ENCODE measurements at regions not wholly inside any gene's neighbourhood (a gene's known extent, or its start where the extent isn't known, plus 50 kb on each side); places are given as distances from the start of the nearest gene placed in this dataset.
A peak's percentile ranks its signal among the peaks of the same experiment; 100 is the strongest.
"Not testable (repeated sequence)": the region's sequence is repeated elsewhere in the genome, so short reads cannot be mapped to it uniquely, and the experiment has no call there.

DNA sequence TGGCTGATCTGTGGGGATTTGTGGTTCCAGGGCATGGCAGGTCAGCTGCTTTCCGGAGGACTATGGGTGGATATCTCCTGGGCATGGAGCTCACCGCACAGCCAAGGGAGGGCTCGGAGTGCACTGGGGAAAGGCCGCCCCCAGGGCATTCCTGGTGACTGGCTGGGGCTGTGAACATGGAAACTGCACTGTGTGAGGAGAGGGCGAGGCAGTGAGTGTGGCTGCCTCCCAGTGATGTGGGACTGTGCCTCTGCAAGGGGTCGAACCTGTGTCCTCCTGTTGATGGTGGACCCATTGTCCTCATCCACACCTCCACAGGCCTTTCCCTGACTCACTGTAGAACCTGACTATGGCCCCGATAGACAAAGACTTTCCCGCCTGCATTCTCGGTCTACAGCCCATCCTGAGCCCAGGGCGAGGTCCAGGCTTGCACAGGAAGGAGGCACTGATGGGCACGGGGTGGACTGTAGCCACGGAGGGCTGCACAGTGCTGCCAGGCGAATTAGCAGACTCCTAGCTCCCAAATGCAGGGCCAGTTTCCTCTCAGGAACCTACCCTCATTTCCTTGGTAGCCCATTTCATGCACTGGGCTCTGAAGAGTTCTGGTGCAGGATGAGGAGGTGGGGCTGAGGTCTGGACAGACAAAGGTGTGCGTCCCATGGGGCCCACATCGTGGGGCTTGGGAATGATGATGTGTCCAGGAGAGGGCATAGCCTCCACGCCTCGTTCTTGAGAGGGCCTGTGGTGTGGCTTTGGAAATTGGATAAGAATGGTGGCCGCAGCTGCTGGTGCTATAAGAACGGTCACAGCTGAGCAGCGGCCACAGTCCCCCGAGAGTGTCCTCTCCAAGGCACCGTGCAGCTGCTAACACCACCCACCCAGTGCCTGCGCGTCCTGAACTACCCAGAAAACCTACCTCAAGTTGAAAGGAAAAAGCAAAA is 415.1 kb downstream of the TMEM121 start:
- no peak overlapping the region for H3K4me3 ChIP-seq (IDR thresholded peaks at IDR 0.05; ENCODE audit: insufficient read depth, low read depth, low read length)
- no peaks in the 10 kb centered on the region for H3K36me3 ChIP-seq (ENCODE audit: insufficient read depth)
- H3K27ac ChIP-seq, result no peak overlapping the region
- no peaks in the 10 kb centered on the region for H3K79me2 ChIP-seq (ENCODE audit: insufficient read depth, low read depth)
- no peak overlapping the region for H3K9ac ChIP-seq
- H3K27me3 ChIP-seq (ENCODE audit: insufficient read depth, low read depth), result no peaks in the 10 kb centered on the region
- H3K4me1 ChIP-seq (ENCODE audit: low read depth, poor library complexity, severe bottlenecking), result no peaks in the 10 kb centered on the region
- no peak overlapping the region for H2AFZ ChIP-seq (ENCODE audit: low read depth)
- no peaks in the 10 kb centered on the region for H4K20me1 ChIP-seq (ENCODE audit: insufficient read depth)
- H3K4me2 ChIP-seq, result no peak overlapping the region
- TF ChIP-seq, protein P1, sequence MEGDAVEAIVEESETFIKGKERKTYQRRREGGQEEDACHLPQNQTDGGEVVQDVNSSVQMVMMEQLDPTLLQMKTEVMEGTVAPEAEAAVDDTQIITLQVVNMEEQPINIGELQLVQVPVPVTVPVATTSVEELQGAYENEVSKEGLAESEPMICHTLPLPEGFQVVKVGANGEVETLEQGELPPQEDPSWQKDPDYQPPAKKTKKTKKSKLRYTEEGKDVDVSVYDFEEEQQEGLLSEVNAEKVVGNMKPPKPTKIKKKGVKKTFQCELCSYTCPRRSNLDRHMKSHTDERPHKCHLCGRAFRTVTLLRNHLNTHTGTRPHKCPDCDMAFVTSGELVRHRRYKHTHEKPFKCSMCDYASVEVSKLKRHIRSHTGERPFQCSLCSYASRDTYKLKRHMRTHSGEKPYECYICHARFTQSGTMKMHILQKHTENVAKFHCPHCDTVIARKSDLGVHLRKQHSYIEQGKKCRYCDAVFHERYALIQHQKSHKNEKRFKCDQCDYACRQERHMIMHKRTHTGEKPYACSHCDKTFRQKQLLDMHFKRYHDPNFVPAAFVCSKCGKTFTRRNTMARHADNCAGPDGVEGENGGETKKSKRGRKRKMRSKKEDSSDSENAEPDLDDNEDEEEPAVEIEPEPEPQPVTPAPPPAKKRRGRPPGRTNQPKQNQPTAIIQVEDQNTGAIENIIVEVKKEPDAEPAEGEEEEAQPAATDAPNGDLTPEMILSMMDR (conservative IDR thresholded peaks at IDR 0.05; ENCODE audit: low read depth, low read length), result no peak

DNA sequence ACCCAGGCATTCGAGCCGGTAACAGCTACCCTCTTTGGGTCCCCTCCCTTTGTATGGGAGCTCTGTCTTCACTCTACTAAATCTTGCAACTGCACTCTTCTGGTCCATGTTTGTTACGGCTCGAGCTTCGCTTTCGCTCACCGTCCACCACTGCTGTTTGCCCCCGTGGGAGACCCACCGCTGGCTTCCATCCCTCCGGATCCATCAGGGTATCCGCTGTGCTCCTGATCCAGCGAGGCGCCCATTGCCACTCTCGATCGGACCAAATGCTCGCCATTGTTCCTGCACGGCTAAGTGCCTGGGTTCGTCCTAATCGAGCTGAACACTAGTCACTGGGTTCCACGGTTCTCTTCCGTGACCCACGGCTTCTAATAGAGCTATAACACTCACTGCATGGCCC is 416.3 kb downstream of the TMEM121 start:
- not testable (repeated sequence) for H3K27me3 ChIP-seq (ENCODE audit: insufficient read depth, low read depth); H3K4me3 ChIP-seq (IDR thresholded peaks at IDR 0.05; ENCODE audit: insufficient read depth, low read depth, low read length); H3K27ac ChIP-seq; H4K20me1 ChIP-seq (ENCODE audit: insufficient read depth); H2AFZ ChIP-seq (ENCODE audit: low read depth); H3K4me1 ChIP-seq (ENCODE audit: low read depth, poor library complexity, severe bottlenecking); H3K36me3 ChIP-seq (ENCODE audit: insufficient read depth); H3K4me2 ChIP-seq; H3K79me2 ChIP-seq (ENCODE audit: insufficient read depth, low read depth); H3K9ac ChIP-seq

DNA sequence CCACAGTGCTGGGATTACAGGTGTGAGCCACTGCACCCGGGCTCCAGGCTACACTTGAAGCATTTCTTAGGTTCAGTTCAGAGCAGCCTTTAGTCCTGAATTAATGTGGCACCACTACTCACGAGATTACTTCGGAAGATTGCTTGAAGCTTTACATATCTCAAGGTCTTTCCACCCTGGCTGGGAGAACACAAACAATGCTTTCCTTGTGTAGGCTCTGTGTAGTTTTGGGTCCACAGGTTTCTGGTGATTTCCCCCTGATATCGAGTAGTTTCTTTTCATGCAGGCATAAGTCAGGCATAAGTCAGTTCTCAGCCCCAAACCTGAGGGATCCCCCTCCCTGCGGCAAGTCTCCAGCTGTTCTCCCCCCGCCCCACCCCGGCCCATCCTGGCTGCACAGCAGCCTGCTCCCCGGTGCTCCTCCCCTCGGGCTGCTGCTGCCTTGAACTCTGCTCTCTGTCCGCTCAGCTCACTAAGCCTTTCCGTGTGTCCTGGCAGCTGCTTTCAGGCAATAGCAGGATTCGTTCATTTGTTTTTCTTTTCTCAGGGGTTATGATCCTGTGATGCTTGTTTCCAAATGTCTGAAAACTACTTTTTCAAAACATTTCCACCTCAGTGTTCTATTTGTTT is 417.7 kb downstream of the TMEM121 start:
- H3K79me2 ChIP-seq (ENCODE audit: insufficient read depth, low read depth), result no peaks in the 10 kb centered on the region
- no peaks in the 10 kb centered on the region for H3K4me1 ChIP-seq (ENCODE audit: low read depth, poor library complexity, severe bottlenecking)
- H2AFZ ChIP-seq (ENCODE audit: low read depth), result no peak overlapping the region; the same call in 1 of the 2 replicates
- H3K4me3 ChIP-seq (IDR thresholded peaks at IDR 0.05; ENCODE audit: insufficient read depth, low read depth, low read length), result no peak overlapping the region
- no peaks in the 10 kb centered on the region for H3K36me3 ChIP-seq (ENCODE audit: insufficient read depth)
- no peak overlapping the region for H3K9ac ChIP-seq
- TF ChIP-seq, protein P1 (conservative IDR thresholded peaks at IDR 0.05; ENCODE audit: low read depth, low read length), result no peak
- no peaks in the 10 kb centered on the region for H3K27me3 ChIP-seq (ENCODE audit: insufficient read depth, low read depth)
- no peak overlapping the region; the same call in 1 of the 2 replicates for H3K27ac ChIP-seq
- peak overlapping the region; percentile 68 for H3K4me2 ChIP-seq
- H4K20me1 ChIP-seq (ENCODE audit: insufficient read depth), result no peaks in the 10 kb centered on the region

- TF ChIP-seq, protein P1 (conservative IDR thresholded peaks at IDR 0.05; ENCODE audit: low read depth, low read length), result peak; percentile 44; the same call in 1 of the 2 replicates
- H3K27ac ChIP-seq, result no peak overlapping the region; the same call in 1 of the 2 replicates
- no peaks in the 10 kb centered on the region for H3K27me3 ChIP-seq (ENCODE audit: insufficient read depth, low read depth)
- H3K79me2 ChIP-seq (ENCODE audit: insufficient read depth, low read depth), result no peaks in the 10 kb centered on the region
- H4K20me1 ChIP-seq (ENCODE audit: insufficient read depth), result no peaks in the 10 kb centered on the region
- peak overlapping the region; percentile 34; the same call in 1 of the 2 replicates for H2AFZ ChIP-seq (ENCODE audit: low read depth)
- peak overlapping the region; percentile 68 for H3K4me2 ChIP-seq
- no peak overlapping the region for H3K9ac ChIP-seq
- H3K36me3 ChIP-seq (ENCODE audit: insufficient read depth), result no peaks in the 10 kb centered on the region
- H3K4me3 ChIP-seq (IDR thresholded peaks at IDR 0.05; ENCODE audit: insufficient read depth, low read depth, low read length), result no peak overlapping the region
- H3K4me1 ChIP-seq (ENCODE audit: low read depth, poor library complexity, severe bottlenecking), result no peaks in the 10 kb centered on the region
Observed at GRCh38 chr14:105944632-105945610, 418.5 kb downstream of the TMEM121 start.
